Endodermal cell (in vitro differentiated cells): ENCODE measurements at regions not wholly inside any gene's neighbourhood (a gene's known extent, or its start where the extent isn't known, plus 50 kb on each side); places are given as distances from the start of the nearest gene placed in this dataset.

ENCODE experiments used
- DNase-seq: peaks from one replicate; pipeline ENCODE4 v3.0.0-alpha.2; 2017
- H3K27ac ChIP-seq: 2 replicates; pipeline ENCODE4 v1.5.1; 2013; ENCODE audit warnings: mild to moderate bottlenecking, low read depth, low read length, moderate library complexity
- H3K27me3 ChIP-seq: 2 replicates; pipeline ENCODE4 v1.6.1; 2013; ENCODE audit warnings: mild to moderate bottlenecking, low read length, moderate library complexity; ENCODE audit not compliant: insufficient read depth, control insufficient read depth, poor library complexity, severe bottlenecking
- H3K36me3 ChIP-seq: 2 replicates; pipeline ENCODE4 v1.7.0; 2013; ENCODE audit warnings: mild to moderate bottlenecking, low read length, moderate library complexity; ENCODE audit not compliant: control insufficient read depth, insufficient read depth
- H3K4me1 ChIP-seq: one replicate; pipeline ENCODE4 v1.7.0; 2013; ENCODE audit warnings: low read length; ENCODE audit not compliant: control insufficient read depth, insufficient read depth
- H3K4me3 ChIP-seq: 2 replicates; pipeline ENCODE4 v1.5.1; 2013; ENCODE audit warnings: mild to moderate bottlenecking, low read length, moderate library complexity
- H3K9ac ChIP-seq: 2 replicates; pipeline ENCODE4 v1.6.1; 2013; ENCODE audit warnings: mild to moderate bottlenecking, low read length, moderate library complexity; ENCODE audit not compliant: poor library complexity, severe bottlenecking; ENCODE audit errors: extremely low read depth
- H3K9me3 ChIP-seq: 2 replicates; pipeline ENCODE4 v1.6.1; 2013; ENCODE audit warnings: mild to moderate bottlenecking, low read length, moderate library complexity; ENCODE audit not compliant: control insufficient read depth
- H3K27ac Mint-ChIP-seq: 2 replicates; pipeline ENCODE4 v1.8.0; 2020; ENCODE audit warnings: mixed read lengths
- H3K27me3 Mint-ChIP-seq: 2 replicates; pipeline ENCODE4 v1.8.0; 2021; ENCODE audit warnings: mild to moderate bottlenecking, mixed read lengths; ENCODE audit not compliant: insufficient read depth
- H3K36me3 Mint-ChIP-seq: 2 replicates; pipeline ENCODE4 v1.8.0; 2020; ENCODE audit warnings: low read depth, mixed read lengths
- H3K4me1 Mint-ChIP-seq: 2 replicates; pipeline ENCODE4 v1.8.0; 2020; ENCODE audit warnings: mixed read lengths
- H3K4me3 Mint-ChIP-seq: 2 replicates; pipeline ENCODE4 v1.8.0; 2020; ENCODE audit warnings: mild to moderate bottlenecking, moderate library complexity, mixed read lengths
- H3K9me3 Mint-ChIP-seq: 2 replicates; pipeline ENCODE4 v1.8.0; 2020; ENCODE audit warnings: mild to moderate bottlenecking, mixed read lengths
- CTCF ChIP-seq: fragments of 200-600 bp; sonication (generic); conservative IDR thresholded peaks from 2 replicates; pipeline ENCODE4 v1.5.0; 2021; ENCODE audit warnings: antibody characterized with exemption, mild to moderate bottlenecking
- WGBS, 2 experiments: methylation state at CpG; one replicate each; pipeline versions ENCODE4 v1.1.5 to v1.1.7; 2013; ENCODE audit warnings: missing lambda C conversion rate in 2 of 2, mixed read lengths in 1 of 2; ENCODE audit not compliant: insufficient coverage in 1 of 2, insufficient read length in 1 of 2; 5-methylcytosine and 5-hydroxymethylcytosine counted together

GRCh38 chr1:5001466-5001865 lies 347.1 kb downstream of the AJAP1 start:
- TF ChIP-seq CTCF, result no peak
- Mint-ChIP-seq H3K36me3 (no peaks in the 10 kb centered on the region), H3K4me1 (no peaks in the 10 kb centered on the region), H3K27ac (no peak overlapping the region), H3K9me3 (no peaks in the 10 kb centered on the region), H3K4me3 (no peak overlapping the region), H3K27me3 (no peaks in the 10 kb centered on the region)
- H3K27ac ChIP-seq, result no peak overlapping the region
- no peaks in the 10 kb centered on the region for H3K4me1 ChIP-seq
- H3K27me3 ChIP-seq, result no peaks in the 10 kb centered on the region
- no peak overlapping the region for H3K4me3 ChIP-seq
- DNase-seq, result peak; percentile 82
- H3K36me3 ChIP-seq, result no peaks in the 10 kb centered on the region
- peaks cover 4% of the 10 kb centered on the region for H3K9me3 ChIP-seq
- H3K9ac ChIP-seq, result no peak overlapping the region
- WGBS, 2 experiments, result 67% methylated on average over 2 to 5 of the region's 5 CpGs

- Histone ChIP-seq H3K4me1 (peaks cover 5% of the 10 kb centered on the region), H3K27me3 (no peaks in the 10 kb centered on the region), H3K4me3 (no peak overlapping the region), H3K27ac (no peak overlapping the region), H3K9ac (no peak overlapping the region), H3K9me3 (peaks cover 7% of the 10 kb centered on the region), H3K36me3 (no peaks in the 10 kb centered on the region)
- 83 to 94% methylated on average over 5 of the region's 5 CpGs for WGBS, 2 experiments
- no peaks in the 10 kb centered on the region for H3K27me3 Mint-ChIP-seq
- TF ChIP-seq CTCF, result no peak
- H3K9me3 Mint-ChIP-seq, result peaks cover 4% of the 10 kb centered on the region
- H3K4me3 Mint-ChIP-seq, result no peak overlapping the region
- H3K27ac Mint-ChIP-seq, result no peak overlapping the region
- peaks cover 11% of the 10 kb centered on the region for H3K4me1 Mint-ChIP-seq
- DNase-seq, result no peak
- H3K36me3 Mint-ChIP-seq, result no peaks in the 10 kb centered on the region
Observed at GRCh38 chr1:4986306-4986705, 331.9 kb downstream of the AJAP1 start.

GRCh38 chr1:4984841-4985240 lies 330.4 kb downstream of the AJAP1 start:
- no peak overlapping the region for H3K4me3 Mint-ChIP-seq
- no peak overlapping the region for H3K27ac Mint-ChIP-seq
- Histone ChIP-seq H3K27ac (no peak overlapping the region), H3K4me1 (peaks cover 5% of the 10 kb centered on the region), H3K9me3 (peaks cover 7% of the 10 kb centered on the region), H3K4me3 (no peak overlapping the region), H3K27me3 (no peaks in the 10 kb centered on the region), H3K36me3 (no peaks in the 10 kb centered on the region), H3K9ac (no peak overlapping the region)
- 88 to 95% methylated on average over 12 to 18 of the region's 18 CpGs for WGBS, 2 experiments
- H3K36me3 Mint-ChIP-seq, result no peaks in the 10 kb centered on the region
- peaks cover 3% of the 10 kb centered on the region for H3K27me3 Mint-ChIP-seq
- H3K4me1 Mint-ChIP-seq, result peaks cover 11% of the 10 kb centered on the region
- no peak for TF ChIP-seq CTCF
- H3K9me3 Mint-ChIP-seq, result peaks cover 4% of the 10 kb centered on the region
- DNase-seq, result peak; percentile 22
